HG02938 (cell line): ENCODE measurements at regions not wholly inside any gene's neighbourhood (a gene's known extent, or its start where the extent isn't known, plus 50 kb on each side); places are given as distances from the start of the nearest gene placed in this dataset.
"Not testable (repeated sequence)": the region's sequence is repeated elsewhere in the genome, so short reads cannot be mapped to it uniquely, and the experiment has no call there.

Experiments
- ATAC-seq: cut with Tn5 transposase; IDR thresholded peaks from one replicate; pipeline ENCODE4 v1.9.1; 2021; ENCODE audit warnings: mild to moderate bottlenecking, moderate library complexity; ENCODE audit not compliant: unreplicated experiment

DNA sequence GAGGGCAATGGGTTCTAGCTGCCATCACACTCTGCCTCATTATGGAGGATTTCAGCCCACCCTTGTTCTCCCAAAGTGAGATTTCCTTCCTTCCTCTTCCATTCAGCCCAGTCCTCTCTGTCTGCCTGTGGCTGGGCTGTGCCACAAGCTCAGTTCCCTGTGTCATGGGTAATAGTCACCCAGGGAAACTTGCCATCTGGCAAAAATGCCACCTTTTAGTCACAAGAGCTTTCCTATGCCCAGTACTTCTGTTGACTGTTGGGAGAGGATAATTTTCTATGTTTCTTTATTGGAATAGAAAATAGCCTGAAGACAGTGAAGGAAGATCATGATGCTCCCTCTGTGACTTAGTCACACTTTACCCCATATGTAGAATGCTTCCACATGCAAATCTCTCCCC lies 71.4 kb downstream of the TLR4 start:
- no peak for ATAC-seq

DNA sequence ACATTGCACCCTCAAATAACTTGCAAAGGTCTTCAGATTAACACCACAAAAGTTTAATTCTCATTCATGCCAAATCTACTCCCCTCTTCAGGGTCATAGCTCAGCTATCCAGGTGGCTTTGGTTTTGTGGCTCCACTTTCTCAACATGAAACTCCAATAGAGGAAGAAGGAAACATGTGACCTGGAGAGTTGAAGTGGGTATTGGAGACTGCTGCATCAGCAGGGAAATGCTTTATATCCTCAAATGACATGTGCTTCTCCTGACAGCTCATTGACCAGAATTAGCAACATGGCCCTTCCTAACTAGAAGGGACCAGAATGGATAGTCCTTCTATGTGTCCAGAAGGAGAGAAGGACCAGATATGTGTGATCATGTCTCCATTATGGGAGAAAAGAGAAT lies 73.6 kb downstream of the TLR4 start:
- peak; percentile 58 for ATAC-seq

DNA sequence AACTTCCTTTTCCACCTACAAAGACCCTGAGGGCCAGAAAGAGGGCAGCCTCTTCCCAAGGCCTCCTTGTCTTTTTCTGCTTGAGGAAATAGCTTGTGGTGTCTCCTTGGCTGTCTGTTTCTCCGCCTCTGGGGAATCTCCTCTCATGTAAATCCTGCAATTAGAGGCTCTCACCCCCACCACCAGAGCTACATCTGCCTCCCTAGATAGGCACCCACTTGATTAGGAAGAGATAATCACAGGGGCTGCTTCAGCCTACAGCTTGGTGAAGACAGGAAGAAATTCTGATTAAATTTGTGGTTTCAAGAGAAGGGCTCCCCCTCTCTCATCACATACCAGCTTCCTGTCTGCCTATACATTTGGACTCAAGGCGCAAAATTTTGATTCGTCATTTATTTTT lies 75.6 kb downstream of the TLR4 start:
- no peak for ATAC-seq

DNA sequence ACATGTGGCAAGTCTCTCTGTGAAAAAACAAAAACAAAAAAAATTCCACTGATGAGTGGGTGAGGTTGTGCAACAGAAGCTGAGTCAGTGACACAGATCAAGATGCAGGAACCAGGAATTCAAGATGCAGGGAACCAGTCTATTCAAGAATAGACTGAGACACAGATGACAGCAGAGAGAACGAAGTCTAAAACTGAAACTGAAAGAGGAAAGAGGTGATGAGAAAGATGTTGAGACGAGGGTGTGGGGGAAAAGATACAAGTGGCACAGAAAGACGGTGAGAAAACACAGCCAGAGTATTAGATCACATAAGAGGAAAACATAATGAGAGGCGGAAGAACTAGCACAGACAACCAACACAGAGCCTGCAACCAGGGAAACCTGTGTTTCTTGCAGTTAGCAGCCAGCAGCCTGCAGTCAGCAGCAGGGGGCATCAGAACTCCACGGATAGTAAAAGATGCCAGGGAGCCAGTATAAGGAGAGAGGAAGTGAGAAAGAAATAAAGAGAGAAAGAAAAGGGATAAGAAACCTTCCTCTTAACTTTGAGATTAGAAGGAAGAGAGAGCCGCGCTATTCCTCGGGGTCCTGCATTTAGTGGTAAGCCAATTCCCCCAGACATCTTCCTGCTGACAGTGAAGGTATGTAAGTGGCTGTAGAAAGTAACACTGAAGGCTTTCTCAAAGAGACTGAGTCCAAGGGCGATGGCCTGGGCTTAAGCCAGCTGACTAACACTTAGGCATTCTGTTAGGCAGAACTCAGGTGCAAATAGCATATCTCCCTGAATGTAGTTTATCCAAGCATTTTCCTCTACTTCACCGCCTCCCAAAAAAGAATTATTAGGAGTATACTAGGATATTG lies 79.0 kb downstream of the TLR4 start:
- peak; percentile 68 for ATAC-seq

DNA sequence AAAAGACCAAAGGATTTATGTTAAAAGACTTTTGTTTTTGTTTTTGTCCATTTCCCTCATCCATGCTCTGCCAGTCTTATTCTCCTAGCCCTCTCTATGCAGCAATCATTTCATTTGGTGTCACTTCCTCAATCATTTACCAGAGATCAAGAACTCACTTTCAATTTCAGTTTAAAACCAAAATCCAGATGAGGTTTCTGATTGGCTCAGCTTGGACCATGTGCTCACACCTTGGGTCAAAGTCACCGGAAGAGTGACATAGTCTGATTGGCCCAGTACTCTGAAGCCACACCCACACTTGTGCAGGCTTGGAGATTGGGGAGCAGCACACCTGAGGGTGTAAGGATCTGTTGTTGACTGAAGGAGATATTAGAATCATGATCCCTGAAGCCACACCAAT lies 79.6 kb downstream of the TLR4 start:
- ATAC-seq = peak; percentile 80

DNA sequence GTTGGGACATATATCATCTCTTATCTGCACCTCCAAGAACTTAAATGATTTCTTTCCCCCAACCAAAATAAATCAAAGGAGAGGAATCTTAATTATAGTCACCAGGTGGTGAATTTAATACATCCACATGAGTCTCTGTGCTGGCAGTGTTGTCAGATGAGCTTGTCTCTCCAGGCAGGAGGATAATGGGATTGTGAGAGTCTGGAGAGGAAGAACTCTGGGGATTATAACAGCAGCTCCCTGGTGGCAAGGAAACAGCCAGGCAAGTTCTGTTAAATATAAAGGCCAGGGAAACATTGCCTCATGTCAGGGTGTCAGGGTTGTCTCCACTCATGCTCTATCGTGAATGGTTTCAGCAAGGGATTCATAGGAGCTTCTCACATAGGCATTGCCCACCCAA lies 80.8 kb downstream of the TLR4 start:
- ATAC-seq = no peak

DNA sequence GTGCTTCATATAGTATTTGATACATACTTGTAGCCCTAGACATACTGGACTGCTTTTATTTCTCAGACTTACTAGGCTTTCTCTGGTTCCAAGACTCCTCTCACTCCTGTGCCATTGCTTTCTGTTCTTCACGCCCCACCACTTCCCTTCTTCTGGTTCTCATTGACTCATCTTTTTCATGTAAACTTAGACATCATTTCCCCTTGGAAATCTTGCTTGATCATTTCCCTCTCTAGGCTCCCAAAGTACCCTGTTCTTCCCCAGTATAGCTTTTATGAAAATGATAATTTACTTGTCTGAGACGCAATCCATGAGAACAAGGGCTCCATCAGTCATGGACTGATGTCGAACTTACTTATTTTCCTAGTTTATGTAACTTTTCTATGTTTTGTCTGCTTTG lies 83.5 kb downstream of the TLR4 start:
- no peak for ATAC-seq

DNA sequence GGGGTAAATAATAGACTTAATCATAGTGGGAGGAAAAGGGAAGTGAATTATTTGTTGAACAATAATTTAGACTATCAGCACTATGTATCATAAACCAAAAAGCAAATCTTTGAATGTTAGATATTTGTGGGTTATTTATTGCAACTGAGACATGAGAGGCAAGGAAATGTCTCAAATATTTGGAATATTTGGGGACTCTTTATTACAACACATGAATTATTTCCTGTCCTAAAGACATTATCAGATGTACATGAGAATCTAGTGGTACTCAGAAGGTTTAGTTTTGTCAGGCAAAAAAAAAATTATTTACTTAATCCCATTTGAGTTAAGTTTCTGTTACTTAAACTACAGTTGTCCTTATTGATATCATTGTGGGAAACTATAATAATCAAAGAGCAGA lies 91.1 kb downstream of the TLR4 start:
- ATAC-seq = no peak

DNA sequence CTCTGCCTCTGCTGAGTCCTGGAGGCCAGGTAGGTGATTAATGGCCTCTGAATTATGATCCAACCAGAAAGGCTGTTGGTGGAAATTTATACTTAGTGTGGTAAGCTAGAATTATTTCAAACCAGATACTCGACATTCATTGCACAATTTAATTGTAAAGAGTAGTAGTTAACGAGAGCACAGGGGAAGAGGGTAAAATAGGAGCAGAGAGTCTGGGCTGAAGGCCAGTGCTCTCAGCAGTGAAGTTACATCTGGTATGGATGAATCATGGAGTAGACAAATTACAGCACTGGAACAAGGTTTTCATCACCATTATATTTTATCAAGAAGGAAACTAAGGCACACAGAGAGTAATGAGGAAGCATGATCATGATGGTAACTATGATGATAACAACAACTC lies 92.5 kb downstream of the TLR4 start:
- ATAC-seq = no peak

DNA sequence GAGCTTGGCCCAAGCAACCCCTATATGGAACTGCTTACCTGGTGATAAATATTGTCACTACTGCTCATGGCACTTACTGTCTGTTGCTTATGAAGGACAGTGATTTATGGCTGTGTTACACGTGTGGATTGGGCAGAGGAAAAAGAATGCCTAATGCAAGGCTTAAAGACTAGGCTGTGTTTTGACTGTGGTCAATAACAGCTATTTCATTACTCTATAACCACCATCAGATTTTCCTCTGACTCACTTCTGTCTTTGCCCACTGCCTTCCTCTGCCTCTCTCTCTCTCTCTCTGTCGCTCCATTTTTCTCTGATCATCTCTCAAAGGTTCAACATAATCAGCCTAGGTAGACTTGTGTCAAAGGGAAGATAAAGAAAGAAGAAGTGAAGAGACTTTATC lies 96.2 kb downstream of the TLR4 start:
- ATAC-seq = no peak

DNA sequence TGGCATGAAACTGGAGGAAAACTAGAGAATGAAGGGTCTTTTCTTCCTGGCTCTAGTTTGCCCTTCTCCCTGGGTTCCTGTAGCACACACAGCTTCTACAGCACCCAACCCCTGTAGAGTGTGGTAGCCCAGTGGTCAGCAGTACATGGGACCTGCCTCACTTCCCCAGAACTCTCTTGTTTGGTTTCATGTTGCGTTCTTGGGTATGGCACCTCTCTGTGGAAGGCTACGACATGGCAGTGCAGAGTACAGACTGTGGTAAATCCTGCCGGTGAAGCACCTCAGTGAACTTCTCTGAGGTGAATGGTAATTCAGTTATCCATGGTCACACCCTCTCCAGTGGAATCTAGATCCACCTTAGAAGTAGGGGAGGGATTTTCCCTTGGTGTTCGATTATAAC lies 105.5 kb downstream of the TLR4 start:
- no peak for ATAC-seq

DNA sequence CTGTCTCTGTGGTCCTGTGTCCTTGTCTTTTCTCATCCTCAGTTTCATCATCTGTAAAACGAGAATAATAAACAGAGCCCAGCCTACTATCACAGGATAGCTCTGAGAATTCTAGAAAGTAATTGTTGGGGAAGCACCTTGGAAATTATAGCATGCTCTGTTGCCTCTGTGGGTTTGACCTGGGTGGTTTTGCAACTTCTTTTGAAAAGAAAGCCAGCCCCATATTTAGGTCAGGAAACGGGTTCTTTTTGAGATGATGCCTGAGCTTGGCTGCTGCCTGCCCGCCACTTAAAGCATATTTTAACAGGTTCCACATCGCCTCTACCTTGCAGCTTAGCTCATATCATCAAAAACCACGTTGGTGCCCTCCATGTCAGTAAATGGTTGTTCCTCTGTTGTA lies 111.1 kb downstream of the TLR4 start:
- peak; percentile 66 for ATAC-seq

DNA sequence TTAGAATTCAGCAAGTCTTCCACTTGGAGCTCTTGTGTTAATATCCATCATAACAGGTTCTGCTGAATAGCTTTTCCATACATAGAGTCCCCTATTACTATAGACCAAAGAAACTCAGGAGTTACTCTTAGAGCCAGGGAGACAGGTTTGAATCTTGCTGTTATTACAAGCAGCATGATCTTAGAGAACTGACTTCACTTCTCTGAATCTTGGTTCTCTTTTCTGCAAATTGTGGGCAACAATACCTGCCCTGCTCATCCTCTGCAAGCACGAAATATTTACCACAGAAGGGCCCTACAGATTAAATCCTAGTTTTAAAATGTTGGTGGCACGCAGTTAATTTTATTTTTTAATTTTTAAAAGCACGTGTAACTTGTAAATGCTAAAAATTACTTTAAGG lies 111.7 kb downstream of the TLR4 start:
- no peak for ATAC-seq

DNA sequence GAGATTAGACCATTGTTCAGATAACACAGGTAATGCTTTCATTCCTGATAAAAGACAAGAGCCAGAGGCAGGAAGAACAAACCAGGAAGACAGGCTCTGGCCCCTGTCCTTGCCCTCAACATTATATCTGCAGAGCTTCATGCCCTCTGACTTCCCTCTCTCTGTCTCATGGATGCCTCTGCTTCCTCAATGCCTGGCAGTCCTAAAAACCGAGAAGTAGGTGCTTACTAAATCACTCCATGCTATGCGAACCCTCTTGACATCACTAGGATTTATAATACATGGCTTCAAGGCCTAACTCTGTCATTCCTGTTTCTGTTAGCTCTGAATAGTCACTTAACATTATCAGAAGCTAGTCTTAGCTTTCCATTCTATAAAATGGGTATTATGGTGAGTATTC lies 117.8 kb downstream of the TLR4 start:
- no peak for ATAC-seq

DNA sequence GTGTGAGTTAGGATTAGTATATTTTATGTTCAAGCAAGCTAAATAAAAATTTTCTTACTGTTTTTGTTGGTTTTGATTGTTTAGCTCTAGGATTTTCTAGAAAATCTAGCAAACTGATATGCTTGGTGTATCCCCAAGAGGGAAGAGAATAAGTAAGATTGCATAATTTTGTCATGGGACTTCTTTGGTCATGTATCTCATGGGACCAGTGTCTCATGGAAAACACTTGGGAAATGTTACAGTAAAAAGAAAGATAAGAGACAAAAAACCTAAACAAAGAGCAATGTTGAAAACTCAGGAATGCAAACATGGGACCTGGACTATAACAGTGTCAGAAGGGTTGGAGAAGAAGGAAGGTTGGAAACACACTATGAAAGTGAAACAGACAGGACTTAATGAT lies 119.4 kb downstream of the TLR4 start:
- ATAC-seq = no peak

DNA sequence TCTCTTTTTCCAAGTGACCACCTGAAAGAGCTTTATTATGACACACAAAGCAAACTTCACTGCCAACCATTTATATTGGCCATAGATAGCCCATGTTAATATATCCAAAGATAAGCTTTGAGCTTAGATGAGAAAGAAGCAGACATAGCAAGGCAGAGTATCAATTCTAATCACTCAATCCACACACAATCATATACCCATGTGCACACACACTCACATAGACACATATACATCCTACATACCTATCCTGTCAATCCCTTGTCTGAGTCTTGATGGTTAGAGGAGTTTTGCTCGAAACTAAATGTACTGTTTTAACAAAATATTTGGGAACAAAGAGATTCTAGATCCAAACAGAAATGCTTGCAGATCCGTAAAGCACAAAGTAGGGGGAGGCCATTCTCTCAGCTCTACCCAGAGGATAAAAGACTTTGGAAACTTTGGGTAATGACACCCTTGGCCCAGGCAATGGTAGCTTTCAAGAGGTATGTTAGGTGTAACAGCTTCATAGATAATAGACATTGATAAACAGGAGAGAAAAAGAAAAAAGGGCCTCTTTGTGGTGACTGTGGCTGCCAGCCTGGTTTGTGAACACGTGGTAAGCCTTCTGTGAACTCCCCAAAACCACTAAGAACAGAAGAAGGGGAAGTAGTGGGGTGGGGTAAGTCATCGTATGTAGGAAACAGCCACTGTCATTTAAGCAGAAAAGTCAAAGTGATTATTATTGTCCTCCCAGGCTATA lies 121.6 kb downstream of the TLR4 start:
- peak; percentile 98 for ATAC-seq

DNA sequence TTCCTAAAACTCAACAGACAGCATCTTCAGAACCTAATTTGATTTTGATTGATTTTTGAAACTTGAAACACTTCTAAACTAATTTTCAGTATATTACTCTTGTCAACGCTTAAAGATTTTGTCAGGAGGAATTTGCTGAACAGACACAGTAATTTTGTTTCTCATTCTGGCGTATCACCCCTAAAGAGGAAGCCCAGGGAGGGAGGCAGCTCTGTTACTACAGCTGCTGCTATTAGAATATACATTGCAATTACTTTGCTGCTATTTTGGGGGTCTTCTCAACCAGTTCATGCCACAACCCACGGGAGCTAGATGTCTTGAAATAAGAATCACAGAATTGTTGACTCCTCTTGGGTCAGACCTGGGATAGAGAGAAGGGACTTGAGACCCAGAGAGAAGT lies 122.6 kb downstream of the TLR4 start:
- ATAC-seq = no peak

DNA sequence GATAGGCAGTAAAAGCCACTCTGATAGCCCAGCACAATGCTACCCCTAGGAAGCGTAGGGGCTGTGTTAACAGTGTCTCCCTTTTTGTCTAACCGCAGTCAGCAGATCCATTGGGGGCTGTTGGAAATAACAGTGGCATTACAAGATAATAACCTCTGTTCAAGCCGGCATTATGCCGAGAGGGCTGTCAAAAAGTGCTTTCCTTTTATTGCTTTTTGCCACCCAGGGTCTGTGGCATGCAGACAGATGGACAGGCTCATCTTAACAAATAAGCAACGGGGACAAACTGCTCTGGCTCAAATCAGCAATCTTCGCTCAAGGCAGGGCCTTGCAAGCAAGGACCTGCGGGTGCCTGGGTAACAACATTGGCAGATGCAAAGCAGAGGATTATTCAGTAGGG lies 123.3 kb downstream of the TLR4 start:
- no peak for ATAC-seq

DNA sequence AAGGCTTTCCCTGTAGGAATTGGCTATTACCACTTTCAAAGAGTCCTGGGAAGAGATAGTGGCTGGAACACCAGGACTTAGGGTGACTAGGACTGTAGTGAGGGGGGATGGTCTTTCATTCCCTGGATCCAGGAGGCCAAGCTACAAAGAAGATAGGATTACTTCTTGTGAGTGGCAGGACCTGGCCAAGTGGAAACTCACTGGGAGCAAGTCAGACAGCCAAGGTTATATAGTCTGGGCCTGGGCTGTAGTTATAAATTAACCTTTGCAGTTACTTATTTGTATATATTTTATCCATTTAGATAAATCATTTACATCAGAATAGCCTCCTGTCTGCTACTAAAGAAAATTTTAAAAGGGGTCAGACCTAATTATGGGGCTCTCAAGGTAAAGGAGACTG lies 124.3 kb downstream of the TLR4 start:
- no peak for ATAC-seq

DNA sequence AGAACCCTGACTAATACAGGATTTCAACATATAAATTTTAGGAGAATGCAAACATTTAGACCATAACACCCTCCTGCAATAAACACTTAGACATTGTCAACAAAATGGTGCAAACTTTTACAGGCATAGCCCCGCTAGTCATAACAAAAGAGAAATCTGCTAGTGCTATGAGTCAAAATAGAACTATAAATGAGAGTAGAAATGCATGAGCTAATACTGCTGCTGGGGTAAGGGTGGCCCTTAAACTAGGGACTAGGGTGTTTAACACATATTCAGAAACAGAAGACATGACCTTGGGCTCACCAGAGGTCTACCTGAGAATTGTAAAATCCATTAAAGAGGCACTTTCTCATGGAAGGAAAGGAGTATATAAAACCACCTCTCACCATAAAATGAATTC lies 131.6 kb downstream of the TLR4 start:
- ATAC-seq = peak; percentile 86

DNA sequence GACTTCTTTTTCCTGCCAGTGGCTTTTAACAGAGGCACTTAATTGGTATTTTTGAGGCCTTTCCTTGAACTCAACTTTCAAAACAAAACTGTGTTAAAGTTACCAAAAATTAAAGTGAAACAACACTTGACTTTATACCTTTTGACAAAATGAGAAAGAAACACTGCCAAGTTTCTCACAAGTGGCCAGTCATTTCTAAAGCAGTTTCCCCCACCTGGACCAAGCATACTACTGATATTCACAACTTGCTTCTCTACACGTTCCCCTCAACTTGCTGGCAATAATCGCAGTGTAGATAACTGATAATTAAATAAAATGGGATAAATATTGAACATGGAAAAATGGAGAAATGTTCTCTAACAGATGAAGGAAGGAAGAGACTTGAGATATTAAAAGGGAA lies 135.7 kb downstream of the TLR4 start:
- no peak for ATAC-seq

DNA sequence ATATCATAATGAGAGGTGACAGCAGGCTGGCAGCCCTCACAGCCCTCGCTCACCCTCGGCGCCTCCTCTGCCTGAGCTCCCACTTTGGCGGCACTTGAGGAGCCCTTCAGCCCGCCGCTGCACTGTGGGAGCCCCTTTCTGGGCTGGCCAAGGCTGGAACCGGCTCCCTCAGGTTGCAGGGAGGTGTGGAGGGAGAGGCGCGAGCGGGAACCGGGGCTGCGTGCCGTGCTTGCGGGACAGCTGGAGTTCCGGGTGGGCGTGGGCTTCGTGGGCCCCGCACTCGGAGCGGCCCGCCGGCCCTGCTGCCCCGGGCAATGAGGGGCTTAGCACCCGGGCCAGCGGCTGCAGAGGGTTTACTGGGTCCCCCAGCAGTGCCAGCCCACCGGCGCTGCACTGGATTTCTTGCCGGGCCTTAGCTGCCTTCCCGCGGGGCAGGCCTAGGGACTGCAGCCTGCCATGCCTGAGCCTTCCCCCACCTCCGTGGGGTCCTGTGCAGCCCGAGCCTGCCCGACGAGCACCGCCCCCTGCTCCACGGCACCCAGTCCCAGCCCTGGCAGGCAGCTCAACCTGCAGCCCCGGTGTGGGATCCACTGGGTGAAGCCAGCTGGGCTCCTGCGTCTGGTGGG lies 147.7 kb downstream of the TLR4 start:
- ATAC-seq = not testable (repeated sequence)
